Stimulated activated naive CD8-positive, alpha-beta T cell treated with anti-CD3 and anti-CD28 coated beads, Interleukin-15, Interleukin-2, amounts not matched to agents 100 U/mL and 50 U/mL, for 24 hours (primary cell): ENCODE measurements at regions not wholly inside any gene's neighbourhood (a gene's known extent, or its start where the extent isn't known, plus 50 kb on each side); places are given as distances from the start of the nearest gene placed in this dataset.

ENCODE experiments used
- ATAC-seq: fragments of 150-1000 bp; cut with Tn5 transposase; one replicate; pipeline ENCODE4 v1.10.0; 2021
- DNase-seq: peaks from one replicate; pipeline ENCODE4 v3.0.0; 2021

DNA sequence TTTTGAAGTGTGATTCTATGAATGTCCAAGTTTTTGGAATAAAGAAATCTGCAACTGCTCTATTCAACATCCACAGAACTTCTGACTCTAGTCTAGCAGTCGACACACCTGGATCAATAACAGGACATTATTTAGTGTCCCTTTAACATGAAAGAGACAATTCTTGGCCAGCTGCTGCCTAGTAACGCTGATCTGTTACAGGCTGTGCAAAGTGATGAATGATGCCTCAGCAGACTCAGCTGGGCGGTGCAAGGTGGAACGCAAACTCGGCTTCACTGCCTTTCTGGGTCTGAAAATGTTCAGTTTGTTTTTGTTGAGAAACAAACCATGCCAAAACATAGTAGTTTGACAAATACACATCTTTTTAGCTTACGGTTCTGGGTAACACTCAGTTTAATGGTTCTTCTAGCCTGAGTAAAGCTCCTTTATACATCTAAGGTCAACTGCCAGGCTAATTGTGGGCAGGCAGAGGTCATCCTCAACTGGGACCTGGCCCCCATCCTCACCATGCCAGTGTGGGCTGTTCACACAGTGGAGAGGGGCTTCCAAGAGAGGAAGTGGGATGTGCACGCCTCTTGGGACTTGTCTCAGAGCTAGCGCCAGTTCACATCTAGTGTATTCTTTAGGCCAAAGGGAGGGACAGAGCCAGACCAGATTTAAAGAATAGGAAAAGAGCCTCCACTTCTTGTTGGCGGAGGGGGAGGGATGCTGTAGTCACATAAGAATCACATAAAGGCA lies 879.7 kb downstream of the QKI start:
- DNase-seq = no peak

DNA sequence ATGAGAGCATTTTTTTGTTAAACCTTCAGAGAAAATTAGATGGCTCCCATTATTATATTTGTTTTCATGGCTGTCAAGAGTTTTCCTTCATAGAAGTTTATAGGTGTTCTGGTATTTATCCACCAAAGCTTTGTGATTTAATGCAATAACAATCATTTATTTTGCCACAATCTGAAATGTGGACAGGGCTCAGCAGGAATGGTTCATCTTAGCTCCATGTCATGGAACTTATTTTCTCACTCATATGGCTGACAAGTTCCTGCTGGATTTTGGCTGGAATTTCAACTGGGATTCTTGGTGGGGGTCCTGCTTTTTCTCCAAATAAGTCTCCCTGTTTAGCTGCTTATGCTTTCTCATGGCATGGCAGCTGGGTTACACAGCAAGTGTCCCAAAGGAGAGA lies 876.7 kb downstream of the QKI start:
- no peak for DNase-seq

More for the DNA sequence above, 879.7 kb downstream of the QKI start:
- ATAC-seq = no peak

DNA sequence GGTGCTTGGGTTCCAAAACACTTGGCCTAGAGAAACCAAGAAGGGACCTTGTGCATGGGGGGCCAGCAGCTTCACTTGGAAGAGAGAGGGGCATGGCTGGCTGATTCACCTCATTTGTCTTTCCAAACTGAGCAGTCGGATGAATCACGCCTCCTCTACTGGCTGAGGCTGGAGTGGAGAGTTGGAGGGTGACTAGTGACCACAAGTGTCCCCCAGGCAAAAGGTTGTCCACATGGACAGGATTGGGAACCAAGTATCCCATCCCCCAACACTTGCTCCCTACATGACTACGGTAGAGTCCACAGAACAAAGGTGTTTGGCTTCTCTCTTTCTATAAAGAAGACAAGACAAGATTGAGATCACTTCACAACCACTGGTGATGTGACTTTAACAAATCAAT lies 875.6 kb downstream of the QKI start:
- DNase-seq = no peak
- ATAC-seq = no peak

More for the DNA sequence above, 876.7 kb downstream of the QKI start:
- ATAC-seq = no peak

DNA sequence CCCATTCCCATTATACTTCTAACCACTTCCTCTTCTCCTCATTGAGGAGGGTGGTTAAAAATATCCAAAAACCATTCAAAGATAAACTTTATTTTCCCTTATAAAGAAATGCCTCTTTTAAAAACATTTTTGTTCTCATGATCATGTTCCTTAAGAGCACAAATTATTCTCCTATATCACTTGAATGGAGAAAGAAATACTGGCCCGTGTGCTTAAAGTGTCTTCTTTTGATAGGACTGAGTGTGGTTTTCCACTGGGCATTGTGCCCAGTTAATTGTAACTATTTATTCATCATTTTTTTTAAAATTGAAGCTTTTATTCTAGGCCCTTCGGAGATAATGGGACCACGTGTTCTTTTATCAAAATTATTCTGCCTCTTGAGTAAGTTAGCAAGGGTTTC lies 871.5 kb downstream of the QKI start:
- DNase-seq (no peak), ATAC-seq (no peak)

DNA sequence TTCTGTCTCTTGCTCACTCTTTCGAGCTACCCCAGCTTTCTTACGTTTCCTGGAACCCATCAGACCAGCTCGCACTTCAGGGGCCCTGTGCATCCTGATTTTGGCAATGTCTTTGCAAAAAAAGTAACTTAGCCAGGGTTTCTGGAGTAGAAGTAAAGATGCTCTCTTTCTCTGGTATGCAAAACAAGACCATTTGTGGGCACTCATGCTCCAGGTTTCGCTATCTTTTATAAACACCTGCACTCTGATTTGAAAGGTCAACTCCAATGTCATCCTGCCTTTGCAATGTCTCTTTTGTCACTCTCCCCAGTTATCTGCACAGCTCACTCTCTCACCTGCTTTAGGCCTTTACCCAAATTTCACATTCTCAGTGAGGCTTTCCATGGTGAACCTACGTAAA lies 869.1 kb downstream of the QKI start:
- DNase-seq = no peak
- ATAC-seq = no peak

DNA sequence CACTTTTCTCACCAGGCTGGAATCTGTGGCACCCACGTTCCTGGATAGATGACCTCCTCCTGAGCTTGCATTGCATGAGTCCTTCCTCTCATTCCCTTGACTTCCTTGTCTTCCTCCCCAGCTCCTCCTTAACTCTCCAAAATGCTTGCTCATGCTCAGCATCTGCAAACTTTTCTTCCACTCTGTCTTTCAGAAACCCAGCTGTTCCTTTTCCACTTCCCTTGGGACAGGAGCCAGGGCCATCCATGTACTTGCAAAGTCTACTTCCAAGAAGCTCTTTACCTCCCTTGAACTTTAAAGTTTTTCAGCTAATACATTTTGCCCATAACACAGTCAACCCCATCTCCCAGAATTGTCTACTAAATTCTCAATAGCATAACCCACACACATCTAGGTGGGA lies 861.7 kb downstream of the QKI start:
- ATAC-seq (no peak), DNase-seq (no peak)

DNA sequence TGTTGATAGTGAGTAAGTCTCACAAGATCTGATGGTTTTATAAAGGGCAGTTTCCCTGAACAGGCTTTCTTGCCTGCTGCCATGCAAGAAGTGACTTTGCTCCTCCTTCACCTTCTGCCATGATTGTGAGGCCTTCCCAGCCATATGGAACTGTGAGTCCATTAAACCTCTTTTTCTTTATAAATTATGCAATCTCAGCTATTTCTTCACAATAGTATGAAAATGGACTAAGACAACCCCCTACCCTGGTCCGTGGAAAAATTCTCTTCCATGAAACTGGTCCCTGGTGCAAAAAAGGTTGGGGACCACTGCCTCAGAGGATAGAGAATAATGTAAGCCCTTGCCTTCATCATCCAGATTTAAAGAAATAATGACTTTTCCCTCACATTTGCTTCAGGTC lies 861.3 kb downstream of the QKI start:
- ATAC-seq (no peak), DNase-seq (no peak)

DNA sequence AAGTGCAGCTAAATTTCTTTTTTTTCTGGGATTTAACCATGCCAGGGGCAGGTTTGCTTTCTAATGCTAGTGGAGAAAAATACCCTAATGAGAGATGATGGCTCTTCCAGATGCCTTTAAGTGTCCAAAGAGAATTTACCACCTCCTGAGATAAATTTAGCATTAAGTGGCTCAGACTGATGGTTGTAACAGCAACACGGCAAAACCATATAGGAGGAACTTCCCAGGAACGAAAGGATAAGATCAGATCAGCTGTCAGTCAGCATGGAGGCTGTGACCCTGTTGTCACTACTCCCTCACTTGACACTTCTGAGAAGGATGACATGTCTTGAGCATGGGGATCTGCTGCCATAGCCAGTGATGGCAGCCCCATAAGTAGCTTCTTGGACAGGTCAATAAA lies 860.0 kb downstream of the QKI start:
- no peak for DNase-seq
- ATAC-seq = no peak

DNA sequence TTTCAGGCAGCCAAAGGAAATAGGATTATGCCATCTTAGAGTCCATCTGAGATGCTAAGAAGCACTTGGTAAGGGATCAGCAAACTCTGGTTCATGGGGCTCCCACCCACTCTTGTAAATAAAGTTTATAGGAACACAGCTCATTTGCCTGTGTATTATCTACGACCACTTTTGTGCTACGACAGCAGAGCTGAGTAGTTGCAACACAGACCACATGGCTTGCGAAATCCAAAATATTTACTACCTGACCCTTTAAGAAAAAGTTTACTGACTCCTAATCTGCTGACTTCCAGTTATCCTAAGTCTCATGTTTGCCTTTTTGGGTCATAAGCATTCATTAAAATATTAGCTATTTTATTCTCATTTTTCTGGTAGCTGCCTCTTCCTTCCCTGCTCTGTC lies 859.0 kb downstream of the QKI start:
- ATAC-seq = no peak
- no peak for DNase-seq

DNA sequence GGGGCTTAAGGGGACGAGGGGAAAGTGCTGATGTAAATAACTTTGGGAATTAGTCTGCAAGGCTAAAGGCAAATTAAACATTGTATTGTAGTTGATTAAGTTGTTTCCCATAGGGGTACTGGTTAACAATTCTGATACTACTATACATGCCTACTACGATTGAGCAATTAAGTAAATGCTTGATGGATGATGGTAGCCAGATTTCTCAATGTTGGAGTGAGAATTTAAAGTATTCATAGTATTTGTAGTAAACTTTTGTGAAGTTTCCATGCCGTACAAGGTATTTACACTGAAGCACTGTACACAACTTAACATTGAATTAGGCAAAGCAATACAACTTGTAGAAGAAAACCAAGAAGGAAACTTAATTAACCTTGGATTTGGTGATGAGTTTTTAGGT lies 852.3 kb downstream of the QKI start:
- DNase-seq = no peak

DNA sequence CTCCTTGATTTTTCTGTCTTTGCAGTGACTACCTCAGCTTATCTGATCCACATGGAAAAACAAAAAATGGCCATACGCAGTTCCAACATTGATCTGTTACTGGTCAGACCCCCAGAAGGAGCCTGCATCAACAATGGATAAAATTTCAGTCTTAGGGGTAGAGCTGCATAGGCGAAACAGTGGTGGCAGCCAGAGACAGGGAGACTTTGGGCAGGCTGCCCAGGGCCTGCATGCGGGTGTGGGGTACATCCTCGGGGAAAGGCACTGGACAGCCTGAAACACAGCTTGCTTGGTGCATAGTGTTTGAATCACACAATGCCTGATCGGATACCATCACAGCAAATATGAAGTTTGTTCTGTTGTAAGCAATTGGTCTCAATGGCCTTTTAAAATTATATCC lies 847.8 kb downstream of the QKI start:
- no peak for DNase-seq
- ATAC-seq = no peak

More for the DNA sequence above, 852.3 kb downstream of the QKI start:
- no peak for ATAC-seq

DNA sequence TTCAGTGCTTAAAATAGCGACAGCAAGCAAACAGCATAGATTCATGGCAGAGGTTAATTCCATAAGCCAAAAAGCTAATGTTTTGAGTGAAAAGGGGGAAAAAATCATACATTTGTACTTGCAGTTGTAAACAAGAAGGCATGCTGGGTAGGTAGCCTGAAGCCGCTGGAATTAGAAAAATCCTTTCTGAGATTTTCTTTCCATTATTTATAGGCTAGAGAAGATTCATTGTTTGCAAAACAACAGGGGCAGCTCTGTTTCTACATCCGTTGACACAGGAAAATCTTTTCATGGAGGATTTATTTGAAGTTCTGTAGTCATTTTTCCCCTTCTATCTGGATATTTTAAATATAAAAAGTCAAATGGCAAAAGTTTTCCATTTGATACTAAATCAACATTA lies 843.9 kb downstream of the QKI start:
- DNase-seq (no peak), ATAC-seq (no peak)

DNA sequence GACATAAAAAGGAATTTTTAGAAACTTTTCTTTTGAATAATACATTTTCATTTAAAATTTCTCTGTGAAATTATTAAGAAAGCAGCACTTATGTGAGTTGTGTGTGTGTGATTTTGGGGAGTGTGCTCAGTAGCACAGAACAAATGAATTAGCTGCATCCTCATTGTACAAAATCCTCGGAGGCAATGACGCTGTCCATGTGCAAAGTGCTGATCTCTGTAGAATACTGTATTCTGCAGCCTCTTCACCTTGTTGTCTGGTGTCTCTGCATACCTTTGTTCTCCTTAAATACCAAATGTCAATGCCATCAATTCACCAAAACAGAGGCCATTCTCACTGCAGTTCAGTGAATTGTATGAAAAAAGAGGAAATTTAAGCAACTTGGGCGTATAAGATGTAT lies 838.4 kb downstream of the QKI start:
- DNase-seq = no peak
- ATAC-seq = no peak

DNA sequence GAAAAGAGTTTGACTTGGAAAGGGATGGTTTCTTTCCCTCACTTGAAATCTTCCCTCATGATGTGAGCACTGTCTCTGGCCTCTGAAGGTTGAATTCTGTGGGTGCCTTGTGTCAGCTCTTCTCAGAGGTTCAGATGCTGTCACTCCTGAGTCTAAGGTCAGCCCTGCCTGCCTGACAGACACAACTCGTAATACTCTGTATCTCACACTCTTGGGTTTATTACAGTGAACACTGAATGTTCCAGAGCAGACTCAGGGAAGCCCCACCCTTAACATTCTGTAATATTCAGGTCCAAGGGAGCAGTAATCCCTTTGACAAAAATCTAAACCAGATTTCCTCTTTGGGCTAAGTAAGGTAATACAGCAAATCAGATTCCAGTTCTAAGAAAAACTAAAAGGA lies 837.8 kb downstream of the QKI start:
- DNase-seq (no peak), ATAC-seq (no peak)

DNA sequence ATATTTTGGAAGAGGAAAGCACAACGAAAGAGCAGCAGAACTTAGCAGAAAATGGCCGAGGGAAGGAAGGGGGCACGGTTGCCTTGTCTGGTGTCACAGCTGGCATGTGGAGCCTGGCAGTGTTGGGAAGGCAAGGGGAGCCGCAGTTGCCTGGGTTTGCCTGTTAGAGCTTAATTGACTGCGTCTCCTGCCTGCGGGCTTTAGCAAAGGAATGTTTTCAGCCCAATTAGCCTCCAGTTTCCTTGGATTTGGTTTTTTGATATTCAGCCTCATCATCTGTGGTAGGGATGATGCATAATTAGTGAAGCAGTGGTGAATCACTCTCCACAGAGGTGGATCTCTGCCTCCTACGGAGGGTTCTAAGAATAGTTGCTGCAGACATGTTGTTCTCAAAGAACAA lies 832.6 kb downstream of the QKI start:
- ATAC-seq = no peak
- no peak for DNase-seq

DNA sequence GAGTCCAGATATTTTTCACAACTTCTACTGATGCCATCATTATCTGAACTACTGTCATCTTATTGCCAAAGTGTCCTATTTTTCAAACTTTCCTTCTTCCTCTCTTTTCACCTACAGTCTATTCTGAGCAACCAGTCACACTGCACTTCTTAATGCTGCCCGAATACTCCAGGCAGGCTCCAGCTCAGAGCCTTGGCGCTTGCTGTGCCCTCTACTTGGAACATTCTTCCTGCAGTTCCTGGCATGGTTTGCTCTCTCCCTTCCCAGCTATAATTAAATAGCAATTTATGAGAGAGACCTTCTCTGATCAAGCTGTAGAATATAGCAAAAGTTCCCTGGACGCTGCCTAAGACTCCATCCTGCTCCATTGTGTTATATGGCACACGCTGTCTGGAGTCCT lies 831.6 kb downstream of the QKI start:
- ATAC-seq = no peak
- no peak for DNase-seq

DNA sequence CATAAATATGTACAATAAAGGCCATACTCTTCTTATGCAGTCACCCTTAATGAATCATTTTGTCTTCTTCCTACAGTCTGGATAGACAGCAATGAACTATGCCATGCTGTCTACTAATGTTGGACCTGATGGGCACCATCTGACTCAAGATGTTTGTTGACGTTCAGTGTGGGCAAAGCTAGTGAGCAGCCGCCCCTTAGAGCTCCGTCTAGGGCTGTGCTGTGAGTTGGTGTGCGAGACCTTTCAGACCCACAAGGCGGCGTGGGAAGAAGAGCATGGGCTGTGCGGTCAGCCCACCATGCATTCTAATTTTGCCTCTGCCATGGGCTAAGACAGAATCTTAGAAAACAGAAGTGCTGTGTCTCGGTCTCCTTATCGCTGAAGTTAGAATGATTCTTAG lies 829.4 kb downstream of the QKI start:
- ATAC-seq = no peak
- DNase-seq = no peak

DNA sequence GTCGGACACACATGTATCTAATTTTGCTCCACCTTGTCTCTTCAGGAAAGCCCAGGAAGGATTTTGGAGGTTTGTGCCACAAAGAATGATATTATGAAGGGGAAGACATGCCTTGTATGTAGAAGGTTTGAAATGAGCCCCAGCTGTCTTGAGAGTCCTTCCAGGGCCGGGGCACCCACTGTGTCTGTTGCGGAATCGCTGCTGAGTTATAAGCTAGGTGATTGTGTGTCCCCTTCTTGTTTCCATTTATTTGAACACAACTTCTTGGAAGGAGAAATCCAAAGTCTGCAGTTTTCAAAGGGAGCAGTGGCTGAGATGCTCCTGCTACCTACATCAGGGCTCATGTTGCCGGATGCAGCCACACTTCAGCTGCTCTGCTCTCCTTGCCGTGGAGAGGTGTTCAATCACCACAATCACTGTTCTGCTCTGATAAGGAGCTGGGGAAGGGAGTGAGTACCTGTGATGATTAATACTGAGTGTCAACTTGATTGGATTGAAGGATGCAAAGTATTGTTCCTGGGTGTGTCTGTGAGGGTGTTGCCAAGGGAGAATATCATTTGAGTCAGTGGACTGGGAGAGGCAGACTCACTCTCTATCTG lies 828.6 kb downstream of the QKI start:
- DNase-seq = no peak
- no peak for ATAC-seq

DNA sequence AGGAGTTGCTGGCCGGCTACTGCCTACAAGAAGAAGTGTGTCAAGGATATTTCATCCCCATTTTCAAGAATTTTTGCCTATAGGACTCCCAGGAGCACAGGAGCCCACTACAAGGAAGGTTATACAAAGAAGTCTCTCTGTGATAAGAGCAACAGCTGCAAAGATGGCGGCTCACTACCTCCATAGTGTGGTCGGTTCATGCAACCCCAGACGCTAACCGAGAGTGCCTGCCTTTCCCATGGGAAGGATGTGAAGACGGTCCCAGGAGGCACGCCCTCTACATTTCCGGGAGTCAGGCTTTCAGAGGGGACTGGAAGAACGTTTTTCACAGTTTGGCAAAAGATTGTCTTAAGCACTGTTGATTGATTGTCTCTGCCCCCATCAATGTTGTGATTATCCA lies 816.3 kb downstream of the QKI start:
- DNase-seq = no peak
- ATAC-seq = no peak

DNA sequence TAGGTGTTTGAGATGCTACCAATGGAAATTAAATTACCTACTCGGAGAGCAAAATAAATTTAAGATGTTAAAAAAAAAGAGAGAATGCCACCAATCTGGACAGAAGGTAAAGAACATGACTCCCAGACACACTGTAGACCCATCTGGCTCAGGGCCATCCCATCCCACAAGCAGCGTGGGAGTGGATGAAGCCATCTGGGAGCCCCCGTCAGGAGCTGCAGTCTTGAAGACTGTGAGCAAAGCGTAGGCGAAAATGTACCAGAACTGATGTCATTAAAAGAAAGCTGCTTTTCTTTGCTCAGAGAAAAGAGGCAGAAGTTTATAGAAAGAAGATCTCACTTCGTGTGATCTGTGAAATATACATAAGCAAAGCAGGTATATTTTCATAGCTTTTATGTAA lies 815.7 kb downstream of the QKI start:
- DNase-seq (no peak), ATAC-seq (no peak)

DNA sequence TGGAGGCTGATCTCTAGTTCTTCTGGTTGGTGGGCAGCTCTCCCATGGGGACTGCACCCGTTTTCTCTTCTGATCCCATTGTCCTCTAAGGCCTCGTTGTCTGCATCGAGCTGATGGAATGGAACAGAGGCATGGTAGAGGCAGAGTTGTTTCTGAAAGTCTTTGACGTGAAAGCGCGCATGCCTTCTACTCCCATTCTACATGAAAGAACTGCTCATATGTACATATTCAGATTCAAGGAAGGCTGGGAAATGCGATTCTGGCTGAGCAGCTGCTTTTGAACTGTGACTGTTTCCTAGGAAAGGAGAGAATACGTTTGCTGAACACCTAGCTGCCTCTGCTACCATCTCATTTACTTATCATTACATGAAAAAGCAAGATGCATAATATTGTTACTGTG lies 815.2 kb downstream of the QKI start:
- ATAC-seq (no peak), DNase-seq (no peak)

DNA sequence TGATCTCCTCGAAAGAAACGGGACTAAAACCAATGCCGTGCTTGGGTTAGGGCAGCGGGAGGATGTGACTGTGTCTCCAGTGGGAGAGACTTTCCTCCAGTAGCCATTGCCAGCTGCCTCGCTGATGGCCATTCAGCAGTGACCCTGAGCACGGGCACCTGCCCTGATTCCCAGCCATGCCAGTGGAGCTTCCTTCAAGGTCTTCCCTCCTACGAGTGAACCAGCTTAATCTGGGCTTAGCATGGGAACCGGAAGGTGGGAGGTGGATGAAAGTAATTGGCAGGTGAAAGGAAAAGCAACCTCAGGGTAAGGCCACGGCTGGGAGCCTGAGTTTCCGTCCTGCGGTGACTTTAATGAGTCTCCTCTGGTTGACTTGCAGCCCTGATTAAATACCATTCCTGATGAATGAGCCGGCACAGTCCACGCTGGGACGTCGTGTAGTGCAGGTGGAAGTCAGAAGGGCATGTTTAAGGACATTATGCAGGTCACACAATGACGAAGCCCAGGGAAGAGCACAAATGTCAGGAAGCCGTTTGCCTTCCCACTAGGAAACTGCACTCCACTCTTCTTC lies 813.5 kb downstream of the QKI start:
- DNase-seq (no peak), ATAC-seq (no peak)

DNA sequence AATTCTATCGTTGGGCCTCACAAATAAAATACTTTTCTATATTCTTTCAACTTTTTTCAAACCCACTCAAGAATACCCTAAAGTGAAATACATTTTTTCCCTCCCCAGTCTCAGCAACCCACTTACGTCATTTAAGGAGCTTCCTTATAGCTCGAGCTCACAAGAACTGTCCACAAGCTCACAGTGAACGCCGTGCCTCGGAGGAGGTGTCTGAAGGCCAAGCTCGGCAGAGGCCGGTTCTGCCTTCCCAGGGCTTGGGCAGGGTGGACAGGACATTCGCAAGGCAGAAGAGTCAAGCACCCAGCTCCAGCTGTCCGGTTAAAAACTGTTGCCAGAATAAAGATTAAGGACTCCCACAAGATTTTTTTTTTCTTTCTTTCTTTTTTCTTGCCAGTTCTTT lies 802.3 kb downstream of the QKI start:
- ATAC-seq (no peak), DNase-seq (no peak)

DNA sequence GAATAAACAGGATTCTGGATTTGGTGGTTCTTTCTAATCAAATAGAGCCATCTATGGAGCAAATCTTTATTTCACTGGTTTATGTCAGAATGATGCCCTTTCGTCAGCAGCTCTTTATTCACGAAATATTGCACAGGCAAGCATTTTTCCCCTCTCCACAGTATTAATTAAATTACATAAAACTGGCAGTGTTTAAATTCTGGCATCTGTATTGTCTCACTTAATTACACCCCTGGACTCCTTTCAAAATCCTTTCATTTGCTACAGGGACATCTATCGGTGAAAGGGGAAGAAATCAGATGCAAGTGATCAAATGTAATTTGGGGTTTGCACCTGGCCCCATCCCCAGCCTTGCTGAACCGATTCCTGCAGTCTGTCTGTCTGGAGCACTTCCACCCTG lies 801.9 kb downstream of the QKI start:
- no peak for DNase-seq
- ATAC-seq = no peak
